ENCODE measurements at regions not wholly inside any gene's neighbourhood (a gene's known extent, or its start where the extent isn't known, plus 50 kb on each side); places are given as distances from the start of the nearest gene placed in this dataset.
"Not testable (repeated sequence)": the region's sequence is repeated elsewhere in the genome, so short reads cannot be mapped to it uniquely, and the experiment has no call there.

GRCh38 chr1:18561967-18562366 lies 68.7 kb upstream of the PAX7 start:
- DNase-seq (ENCODE audit: low spot score) = no peak

- no peak for DNase-seq (ENCODE audit: low spot score)
Observed at GRCh38 chr1:18564676-18565075, 66.0 kb upstream of the PAX7 start.

DNA sequence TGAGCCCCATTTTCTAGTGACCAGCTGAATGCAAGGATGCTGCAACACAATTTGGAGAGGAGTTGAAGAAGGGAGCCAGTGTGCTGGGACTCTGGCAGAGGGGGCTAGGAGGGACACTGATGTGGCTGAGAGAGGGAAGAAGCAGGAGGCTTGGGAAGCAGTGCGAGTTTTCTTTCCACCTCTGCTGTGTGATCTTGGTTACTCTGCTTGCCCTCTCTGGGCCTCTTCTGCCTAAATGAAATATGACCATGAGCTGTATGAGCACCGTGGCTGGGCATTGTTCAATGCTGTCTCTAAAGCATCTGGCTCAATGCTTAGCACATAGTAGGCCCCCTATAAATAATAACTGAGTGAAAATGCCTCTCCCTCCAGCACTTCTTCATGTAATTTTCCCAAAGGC lies 65.3 kb upstream of the PAX7 start:
- no peak for DNase-seq (ENCODE audit: low spot score)

GRCh38 chr1:18568489-18568888 lies 62.2 kb upstream of the PAX7 start:
- DNase-seq (ENCODE audit: low spot score) = no peak

- no peak for DNase-seq (ENCODE audit: low spot score)
Observed at GRCh38 chr1:18569251-18569650, 61.4 kb upstream of the PAX7 start.

DNA sequence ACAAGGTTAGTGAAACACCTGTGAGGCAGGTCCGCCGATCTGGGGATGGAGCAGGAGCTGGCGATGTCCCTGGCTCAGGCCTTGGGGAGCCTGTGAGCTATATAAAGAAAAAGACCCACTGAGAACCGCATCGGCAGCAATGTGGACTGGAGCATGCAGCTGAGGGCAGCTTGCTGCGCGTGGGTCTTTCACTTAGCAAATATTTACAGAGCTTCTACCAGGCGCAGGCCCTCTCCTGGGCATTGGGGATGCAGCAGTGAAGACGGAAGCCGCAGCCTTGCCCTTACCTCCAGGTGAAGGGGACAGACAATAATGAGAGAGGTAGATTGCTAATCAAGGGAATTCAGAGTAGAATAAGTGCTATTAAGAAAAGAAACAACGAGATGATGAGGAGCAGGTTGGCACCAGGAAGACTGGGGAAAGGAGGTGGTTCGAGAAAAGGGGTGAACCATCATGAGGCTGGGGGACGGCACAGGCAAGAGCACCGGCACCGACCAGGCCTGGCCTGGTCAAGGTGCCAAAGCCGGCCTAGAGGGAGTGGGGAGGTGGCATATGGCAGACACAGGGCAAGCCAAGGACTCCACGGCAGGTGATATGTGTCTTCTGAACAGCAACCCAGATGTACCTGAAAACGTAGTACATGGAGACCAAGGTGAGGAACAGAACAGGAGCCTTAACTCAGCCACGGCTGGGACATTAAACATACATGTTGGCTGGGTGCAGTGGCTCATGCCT lies 60.7 kb upstream of the PAX7 start:
- DNase-seq (ENCODE audit: low spot score) = no peak

DNA sequence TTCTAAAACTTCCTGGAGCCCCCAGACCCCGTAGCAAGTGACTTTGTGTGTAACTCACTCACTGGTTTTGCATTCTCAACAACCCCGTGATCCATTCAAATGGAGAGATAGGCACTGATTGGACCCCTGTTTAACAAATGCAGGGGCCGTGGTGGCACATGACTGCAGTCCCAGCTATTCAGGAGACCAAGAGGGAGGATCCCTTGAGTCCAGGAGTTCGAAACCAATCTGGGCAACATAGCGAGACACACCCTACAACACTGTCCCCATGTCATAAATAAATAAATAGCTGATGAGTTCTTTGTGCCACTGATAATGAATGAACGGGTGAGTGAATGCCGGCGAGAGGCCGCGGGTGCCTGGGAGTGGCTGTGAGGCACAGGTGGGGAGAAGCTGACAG lies 59.4 kb upstream of the PAX7 start:
- DNase-seq (ENCODE audit: low spot score) = no peak

GRCh38 chr1:18572022-18572880 lies 58.4 kb upstream of the PAX7 start:
- DNase-seq (ENCODE audit: low spot score) = no peak

GRCh38 chr1:18573170-18573569 lies 57.5 kb upstream of the PAX7 start:
- no peak for DNase-seq (ENCODE audit: low spot score)

- no peak for DNase-seq (ENCODE audit: low spot score)
Observed at GRCh38 chr1:18574754-18575153, 55.9 kb upstream of the PAX7 start.

DNA sequence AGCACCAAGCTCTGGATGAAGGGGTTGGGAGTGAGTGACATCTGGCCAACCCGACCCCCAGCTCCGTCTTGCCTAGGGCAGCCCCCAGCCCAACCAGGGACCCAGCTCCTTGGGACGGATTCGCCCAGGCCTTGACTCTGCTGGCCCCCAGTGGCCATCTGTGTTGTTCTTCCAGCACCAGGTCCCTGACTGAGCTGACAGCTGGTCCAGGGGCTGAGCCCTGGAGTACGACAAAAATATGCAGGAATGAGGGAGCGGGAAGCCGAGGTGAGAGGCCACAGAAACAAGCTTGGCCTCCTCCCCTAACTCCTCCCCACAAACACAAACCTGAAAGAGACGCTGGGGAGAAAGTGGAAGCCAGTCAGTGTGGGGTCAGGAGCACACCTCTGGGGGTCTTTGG lies 55.0 kb upstream of the PAX7 start:
- DNase-seq (ENCODE audit: low spot score) = peak; percentile 69

GRCh38 chr1:18578271-18578670 lies 52.4 kb upstream of the PAX7 start:
- DNase-seq (ENCODE audit: low spot score) = no peak

DNA sequence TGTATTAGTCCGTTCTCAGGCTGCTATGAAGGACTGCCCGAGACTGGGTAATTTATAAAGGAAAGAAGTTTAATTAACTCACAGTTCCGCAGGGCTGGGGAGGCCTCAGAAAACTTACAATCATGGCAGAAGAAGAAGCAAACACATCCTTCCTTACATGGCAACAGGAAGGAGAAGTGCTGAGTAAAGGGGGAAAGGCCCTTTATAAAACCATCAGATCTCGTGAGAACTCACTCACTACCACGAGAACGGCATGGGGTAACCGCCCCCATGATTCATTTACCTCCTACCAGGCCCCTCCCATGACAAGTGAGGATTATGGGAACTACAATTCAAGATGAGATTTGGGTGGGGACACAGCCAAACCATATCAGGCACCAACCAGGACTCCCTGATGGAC lies 51.4 kb upstream of the PAX7 start:
- DNase-seq (ENCODE audit: low spot score) = not testable (repeated sequence)

GRCh38 chr1:18580047-18580446 lies 50.6 kb upstream of the PAX7 start:
- no peak for DNase-seq (ENCODE audit: low spot score)

DNA sequence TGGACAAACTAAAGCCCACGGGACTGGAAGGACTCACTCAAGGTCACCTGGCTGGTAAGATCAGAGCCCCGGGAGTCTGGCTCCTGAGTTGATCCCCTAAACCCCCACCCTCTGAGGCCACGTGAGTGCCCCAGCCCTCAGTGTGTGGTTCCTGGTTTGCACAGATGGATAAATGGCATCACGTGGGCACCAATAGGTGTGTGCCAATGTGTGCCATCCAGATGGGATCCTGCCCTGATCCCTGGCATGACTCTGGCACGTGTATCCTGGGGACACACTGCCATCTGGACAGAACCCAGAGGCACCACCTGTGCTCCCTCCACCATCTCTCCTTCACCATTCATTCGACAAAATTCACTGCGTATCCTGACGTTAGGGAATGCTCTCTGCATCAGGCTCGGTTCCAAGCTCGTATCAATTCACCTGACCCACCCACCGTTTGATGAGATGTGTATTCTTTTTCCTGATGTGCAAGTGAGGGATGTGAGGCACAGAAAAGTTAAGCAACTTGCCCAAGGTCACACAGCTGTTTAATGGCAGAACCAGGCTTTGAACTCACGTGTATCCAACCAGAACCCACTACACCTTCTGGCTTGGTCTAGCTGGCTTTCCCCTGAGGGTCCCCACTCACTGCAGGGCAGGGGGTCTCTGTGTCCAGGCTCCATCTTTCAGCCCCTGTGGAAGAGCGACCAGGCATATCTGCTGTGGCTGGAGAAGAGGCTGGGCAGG lies 49.8 kb upstream of the PAX7 start:
- no peak for DNase-seq (ENCODE audit: low spot score)

All from HT-29 (cell line).